MM.1S (cell line): ENCODE measurements at regions not wholly inside any gene's neighbourhood (a gene's known extent, or its start where the extent isn't known, plus 50 kb on each side); places are given as distances from the start of the nearest gene placed in this dataset.

Source experiments
- DNase-seq: peaks from one replicate; pipeline ENCODE4 v3.0.0-alpha.2; 2015
- H2AFZ ChIP-seq: fragments of 300-600 bp; sonication (generic); 2 replicates; pipeline ENCODE4 v1.6.0; 2016; ENCODE audit warnings: antibody characterized with exemption, low read length
- H3F3A ChIP-seq: fragments of 300-600 bp; sonication (generic); 2 replicates; pipeline ENCODE4 v1.6.1; 2016; ENCODE audit warnings: mild to moderate bottlenecking, antibody characterized with exemption, low read length, moderate library complexity, mixed read lengths; ENCODE audit not compliant: insufficient read depth
- H3K27ac ChIP-seq: fragments of 300-600 bp; sonication (generic); 2 replicates; pipeline ENCODE4 v1.5.1; 2016; ENCODE audit warnings: mild to moderate bottlenecking, low read length
- H3K27me3 ChIP-seq: fragments of 300-600 bp; sonication (generic); replicated peaks from 2 replicates; pipeline ENCODE4 v1.6.0; 2016; ENCODE audit warnings: low read length; ENCODE audit not compliant: insufficient read depth
- H3K36me3 ChIP-seq: fragments of 300-600 bp; sonication (generic); replicated peaks from 2 replicates; pipeline ENCODE4 v1.6.1; 2016; ENCODE audit warnings: mild to moderate bottlenecking, low read length, mixed read lengths; ENCODE audit not compliant: insufficient read depth
- H3K4me1 ChIP-seq: fragments of 300-600 bp; sonication (generic); 2 replicates; pipeline ENCODE4 v1.6.1; 2016; ENCODE audit warnings: low read length, mixed read lengths
- H3K4me2 ChIP-seq: fragments of 300-600 bp; sonication (generic); 2 replicates; pipeline ENCODE4 v1.6.0; 2016; ENCODE audit warnings: low read depth, low read length
- H3K4me3 ChIP-seq: fragments of 300-600 bp; sonication (generic); 2 replicates; pipeline ENCODE4 v1.5.1; 2016; ENCODE audit warnings: low read length, mixed read lengths
- H3K79me2 ChIP-seq: fragments of 300-600 bp; sonication (generic); 2 replicates; pipeline ENCODE4 v1.6.1; 2016; ENCODE audit warnings: mixed run types, low read length, mixed read lengths
- H3K9ac ChIP-seq: fragments of 300-600 bp; sonication (generic); 2 replicates; pipeline ENCODE4 v1.6.1; 2016; ENCODE audit warnings: low read length, mixed read lengths
- H3K9me2 ChIP-seq: fragments of 300-600 bp; sonication (generic); replicated peaks from 2 replicates; pipeline ENCODE4 v1.6.1; 2016; ENCODE audit warnings: mild to moderate bottlenecking, low read length, mixed read lengths; ENCODE audit not compliant: insufficient read depth
- H3K9me3 ChIP-seq: fragments of 300-600 bp; sonication (generic); replicated peaks from 2 replicates; pipeline ENCODE4 v1.6.1; 2016; ENCODE audit warnings: mild to moderate bottlenecking, low read length, mixed read lengths; ENCODE audit not compliant: insufficient read depth
- H4K20me1 ChIP-seq: fragments of 300-600 bp; sonication (generic); 2 replicates; pipeline ENCODE4 v1.6.1; 2016; ENCODE audit warnings: mild to moderate bottlenecking, low read length, moderate library complexity, mixed read lengths; ENCODE audit not compliant: insufficient read depth
- CTCF ChIP-seq: fragments of 300-600 bp; sonication (generic); IDR thresholded peaks from 2 replicates; pipeline ENCODE4 v1.5.1; 2016; ENCODE audit warnings: antibody characterized with exemption, low read length, mixed read lengths
- EZH2 ChIP-seq: fragments of 300-600 bp; sonication (generic); optimal IDR thresholded peaks from 2 replicates; pipeline ENCODE3; 2017; ENCODE audit warnings: low read depth, mild to moderate bottlenecking, antibody characterized with exemption, low read length, mixed read lengths
- EZH2phosphoT487 ChIP-seq: fragments of 300-600 bp; sonication (generic); IDR thresholded peaks from 2 replicates; pipeline ENCODE4 v1.6.1; 2018; ENCODE audit warnings: antibody characterized with exemption, low read length

GRCh38 chr2:116918574-116918973 lies 895.9 kb upstream of the DDX18 start:
- Histone ChIP-seq H3K4me1 (no peaks in the 10 kb centered on the region), H3K4me2 (no peak overlapping the region), H3F3A (no peaks in the 10 kb centered on the region), H3K36me3 (no peaks in the 10 kb centered on the region), H3K9me2 (no peaks in the 10 kb centered on the region), H2AFZ (no peak overlapping the region), H3K27ac (no peak overlapping the region), H3K27me3 (no peaks in the 10 kb centered on the region), H3K9ac (no peak overlapping the region), H3K79me2 (no peaks in the 10 kb centered on the region), H3K9me3 (no peaks in the 10 kb centered on the region), H3K4me3 (no peak overlapping the region), H4K20me1 (no peaks in the 10 kb centered on the region)
- TF ChIP-seq EZH2phosphoT487: no peak
- no peak for DNase-seq

GRCh38 chr2:116922414-116922813 lies 892.1 kb upstream of the DDX18 start:
- H3F3A ChIP-seq: no peaks in the 10 kb centered on the region
- H4K20me1 ChIP-seq: no peaks in the 10 kb centered on the region
- no peaks in the 10 kb centered on the region for H3K36me3 ChIP-seq
- H3K4me1 ChIP-seq: no peaks in the 10 kb centered on the region
- no peak overlapping the region for H3K9ac ChIP-seq
- H3K4me3 ChIP-seq: no peak overlapping the region
- H2AFZ ChIP-seq: no peak overlapping the region
- DNase-seq: no peak
- no peak overlapping the region for H3K27ac ChIP-seq
- H3K9me2 ChIP-seq: no peaks in the 10 kb centered on the region
- no peaks in the 10 kb centered on the region for H3K79me2 ChIP-seq
- no peak for TF ChIP-seq EZH2phosphoT487
- no peak for TF ChIP-seq CTCF
- TF ChIP-seq EZH2: no peak
- no peaks in the 10 kb centered on the region for H3K9me3 ChIP-seq
- H3K27me3 ChIP-seq: no peaks in the 10 kb centered on the region
- H3K4me2 ChIP-seq: no peak overlapping the region

GRCh38 chr2:116924509-116924908 lies 890.0 kb upstream of the DDX18 start:
- Histone ChIP-seq H3K27ac (no peak overlapping the region), H3K79me2 (no peaks in the 10 kb centered on the region), H3K4me3 (no peak overlapping the region), H3F3A (no peaks in the 10 kb centered on the region), H4K20me1 (no peaks in the 10 kb centered on the region), H3K36me3 (no peaks in the 10 kb centered on the region), H3K4me2 (no peak overlapping the region), H3K9ac (no peak overlapping the region), H3K9me3 (no peaks in the 10 kb centered on the region), H3K9me2 (no peaks in the 10 kb centered on the region), H2AFZ (no peak overlapping the region), H3K27me3 (no peaks in the 10 kb centered on the region), H3K4me1 (no peaks in the 10 kb centered on the region)
- DNase-seq: no peak
- TF ChIP-seq EZH2phosphoT487: no peak

GRCh38 chr2:116935097-116935814 lies 879.2 kb upstream of the DDX18 start:
- Histone ChIP-seq H3K9me2 (no peaks in the 10 kb centered on the region), H3K9ac (no peak overlapping the region), H3K79me2 (no peaks in the 10 kb centered on the region), H3K36me3 (no peaks in the 10 kb centered on the region), H3K4me1 (no peaks in the 10 kb centered on the region), H3K4me2 (no peak overlapping the region), H3K27me3 (no peaks in the 10 kb centered on the region), H2AFZ (no peak overlapping the region), H3K4me3 (no peak overlapping the region), H4K20me1 (no peaks in the 10 kb centered on the region), H3K27ac (no peak overlapping the region), H3F3A (no peaks in the 10 kb centered on the region), H3K9me3 (no peaks in the 10 kb centered on the region)
- TF ChIP-seq CTCF (no peak), EZH2phosphoT487 (no peak), EZH2 (no peak)
- DNase-seq: no peak
